Stimulated activated CD8-positive, alpha-beta memory T cell treated with anti-CD3 and anti-CD28 coated beads, Interleukin-7, amount 100 ng/mL, for 4 hours (primary cell): ENCODE measurements at regions not wholly inside any gene's neighbourhood (a gene's known extent, or its start where the extent isn't known, plus 50 kb on each side); places are given as distances from the start of the nearest gene placed in this dataset.

ENCODE experiments used
- DNase-seq, 2 donors: peaks; one replicate each; pipeline ENCODE4 v3.0.0-alpha.2; 2020; ENCODE audit warnings: low read depth in 2 of 2

- DNase-seq: no peak
Observed at GRCh38 chr10:110413903-110414547, 83.7 kb upstream of the DUSP5 start.

GRCh38 chr10:110414548-110415309 lies 83.0 kb upstream of the DUSP5 start:
- peak; percentile 91 to 94 for DNase-seq

GRCh38 chr10:110415809-110416208 lies 81.9 kb upstream of the DUSP5 start:
- no peak for DNase-seq

- DNase-seq: no peak
Observed at GRCh38 chr10:110416776-110417711, 80.7 kb upstream of the DUSP5 start.

- DNase-seq: no peak
Observed at GRCh38 chr10:110418218-110418617, 79.5 kb upstream of the DUSP5 start.

- no peak for DNase-seq
Observed at GRCh38 chr10:110419265-110419664, 78.4 kb upstream of the DUSP5 start.

GRCh38 chr10:110420401-110421193 lies 77.1 kb upstream of the DUSP5 start:
- DNase-seq: no peak

- DNase-seq: no peak
Observed at GRCh38 chr10:110421512-110422138, 76.1 kb upstream of the DUSP5 start.

- DNase-seq: no peak
Observed at GRCh38 chr10:110422548-110422947, 75.2 kb upstream of the DUSP5 start.

GRCh38 chr10:110423650-110424049 lies 74.1 kb upstream of the DUSP5 start:
- no peak for DNase-seq

GRCh38 chr10:110425684-110426293 lies 71.9 kb upstream of the DUSP5 start:
- DNase-seq: peak; percentile 58 to 66

GRCh38 chr10:110426294-110427181 lies 71.2 kb upstream of the DUSP5 start:
- no peak for DNase-seq

GRCh38 chr10:110429301-110429700 lies 68.4 kb upstream of the DUSP5 start:
- DNase-seq: no peak

GRCh38 chr10:110430340-110431273 lies 67.1 kb upstream of the DUSP5 start:
- no peak for DNase-seq

GRCh38 chr10:110431659-110432058 lies 66.0 kb upstream of the DUSP5 start:
- DNase-seq: no peak

GRCh38 chr10:110432084-110432483 lies 65.6 kb upstream of the DUSP5 start:
- no peak for DNase-seq

GRCh38 chr10:110432814-110433565 lies 64.7 kb upstream of the DUSP5 start:
- no peak for DNase-seq

GRCh38 chr10:110433740-110434139 lies 64.0 kb upstream of the DUSP5 start:
- DNase-seq: no peak
